Stimulated activated effector memory CD8-positive, alpha-beta T cell treated with anti-CD3 and anti-CD28 coated beads, Interleukin-12 subunit alpha, Interleukin-12 subunit beta, amount 100 ng/mL, for 72 hours (primary cell): ENCODE measurements at regions not wholly inside any gene's neighbourhood (a gene's known extent, or its start where the extent isn't known, plus 50 kb on each side); places are given as distances from the start of the nearest gene placed in this dataset.

ENCODE experiments used
- ATAC-seq: fragments of 150-1000 bp; cut with Tn5 transposase; 2 replicates; pipeline ENCODE4 v1.10.0; 2021
- DNase-seq, 2 donors: peaks; one replicate each; pipeline ENCODE4 v3.0.0; 2021 to 2022; ENCODE audit warnings: low spot score in 2 of 2
- H3K27ac Mint-ChIP-seq: one replicate; pipeline ENCODE4 v1.8.0; 2022; ENCODE audit warnings: mild to moderate bottlenecking, mixed read lengths
- H3K36me3 Mint-ChIP-seq: one replicate; pipeline ENCODE4 v1.8.0; 2022; ENCODE audit warnings: mild to moderate bottlenecking, mixed read lengths
- H3K4me1 Mint-ChIP-seq: one replicate; pipeline ENCODE4 v1.8.0; 2022; ENCODE audit warnings: mixed read lengths
- H3K4me3 Mint-ChIP-seq: one replicate; pipeline ENCODE4 v1.8.0; 2022; ENCODE audit warnings: mild to moderate bottlenecking, mixed read lengths
- H3K9me3 Mint-ChIP-seq: one replicate; pipeline ENCODE4 v1.8.0; 2022; ENCODE audit warnings: mixed read lengths

DNA sequence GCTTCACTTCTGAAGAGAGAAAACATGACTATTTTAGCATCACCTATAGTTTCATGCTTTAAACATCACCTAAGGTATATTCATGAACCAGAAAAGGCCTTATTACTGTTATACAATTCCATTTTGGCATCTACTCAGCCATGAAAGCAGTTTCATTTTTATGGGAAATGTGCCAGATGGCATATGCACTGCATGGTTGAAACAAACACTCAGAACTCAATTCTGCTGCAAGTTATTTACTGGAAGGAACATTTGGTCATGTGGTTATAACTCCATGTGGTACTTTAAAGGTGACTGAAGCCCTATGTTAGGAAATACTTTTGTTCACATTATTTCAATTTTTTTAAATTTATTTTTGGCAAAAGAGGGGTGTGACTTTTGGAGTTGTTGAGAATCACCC, 287.5 kb upstream of the CRIM1 start:
- DNase-seq (no peak), ATAC-seq (no peak)
- H3K36me3 Mint-ChIP-seq, result no peaks in the 10 kb centered on the region
- no peak overlapping the region for H3K27ac Mint-ChIP-seq
- no peaks in the 10 kb centered on the region for H3K4me1 Mint-ChIP-seq
- H3K4me3 Mint-ChIP-seq, result no peak overlapping the region
- no peaks in the 10 kb centered on the region for H3K9me3 Mint-ChIP-seq

DNA sequence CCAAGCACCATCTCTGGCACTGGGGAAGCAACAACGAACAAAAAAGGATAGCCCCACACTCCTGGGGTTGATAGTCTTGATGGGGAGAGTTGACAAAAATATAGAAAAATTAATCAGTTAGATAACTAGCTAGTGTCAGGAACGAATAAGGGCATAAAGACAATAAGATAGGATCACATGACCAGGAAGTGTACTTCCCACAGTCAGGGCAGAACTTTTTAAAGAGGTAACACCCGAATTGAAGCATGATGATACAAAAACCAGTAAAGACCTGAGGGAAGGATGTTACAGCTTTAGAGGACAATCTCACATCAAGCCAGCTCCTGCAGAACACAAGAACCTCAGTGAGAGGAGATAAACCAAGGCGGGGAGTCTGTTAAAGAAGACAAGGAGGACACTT, 295.4 kb upstream of the CRIM1 start:
- no peak overlapping the region for H3K4me3 Mint-ChIP-seq
- no peaks in the 10 kb centered on the region for H3K36me3 Mint-ChIP-seq
- ATAC-seq (no peak), DNase-seq (no peak)
- no peaks in the 10 kb centered on the region for H3K4me1 Mint-ChIP-seq
- peaks cover 5% of the 10 kb centered on the region for H3K9me3 Mint-ChIP-seq
- H3K27ac Mint-ChIP-seq, result no peak overlapping the region

DNA sequence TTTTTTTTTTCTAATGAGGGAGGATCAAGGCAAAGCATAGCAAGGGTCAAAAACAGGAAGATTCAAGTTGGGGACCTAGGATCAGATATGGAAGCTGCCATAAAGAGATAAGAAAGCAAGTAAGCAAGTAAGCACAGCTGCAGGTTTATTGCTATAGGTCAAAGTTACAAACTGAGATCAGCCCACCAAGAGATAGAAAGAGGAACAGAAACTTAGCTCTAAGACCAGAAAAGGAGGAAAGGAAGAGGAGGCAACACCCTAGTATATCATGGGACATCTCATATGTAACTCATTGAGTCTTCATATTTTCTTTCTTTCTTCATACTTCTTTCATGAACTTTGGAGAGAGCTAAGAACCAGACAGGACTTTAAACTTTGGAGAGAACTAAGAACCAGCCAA, 295.9 kb upstream of the CRIM1 start:
- ATAC-seq (no peak), DNase-seq (no peak)
- Mint-ChIP-seq H3K9me3 (peaks cover 5% of the 10 kb centered on the region), H3K4me1 (no peaks in the 10 kb centered on the region), H3K36me3 (no peaks in the 10 kb centered on the region), H3K27ac (no peak overlapping the region), H3K4me3 (no peak overlapping the region)

DNA sequence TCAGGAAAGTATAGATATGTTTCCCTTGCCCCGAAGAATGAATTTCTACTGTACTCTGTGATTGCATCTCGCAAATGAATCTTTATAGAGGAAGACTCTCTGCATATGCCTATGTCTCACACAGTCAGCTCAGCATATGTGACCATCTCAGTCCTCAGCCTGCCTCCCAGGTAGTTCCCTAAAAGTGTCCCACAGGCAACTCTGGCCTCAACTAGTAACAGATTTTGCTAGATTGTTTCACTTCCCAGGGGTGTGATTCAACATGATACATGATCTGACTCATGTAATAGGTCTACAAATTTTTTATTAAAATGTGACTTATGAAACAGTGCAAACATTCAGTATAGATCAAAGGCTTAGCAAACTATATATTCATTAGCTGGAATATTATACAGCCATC, 296.6 kb upstream of the CRIM1 start:
- no peak overlapping the region for H3K27ac Mint-ChIP-seq

DNA sequence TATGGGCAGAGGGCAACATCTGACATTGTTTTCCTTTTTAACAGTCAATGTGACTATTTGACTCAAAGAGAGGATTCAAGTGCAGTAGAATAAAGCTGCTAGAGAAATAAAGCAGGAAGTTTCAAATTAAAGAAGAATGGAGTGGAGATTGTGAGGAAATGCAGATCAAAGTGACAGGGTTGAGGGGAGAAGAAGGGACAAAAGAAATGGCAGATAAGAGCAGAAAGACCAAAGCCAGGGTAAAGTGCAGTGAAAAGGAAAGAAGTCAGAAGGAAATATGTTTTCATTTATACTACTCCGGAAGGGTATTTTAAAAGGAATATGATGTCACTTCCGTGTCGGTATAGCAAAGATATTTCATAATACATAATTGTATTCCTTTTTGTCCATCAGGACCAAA, 297.5 kb upstream of the CRIM1 start:
- H3K36me3 Mint-ChIP-seq, result no peaks in the 10 kb centered on the region
- no peaks in the 10 kb centered on the region for H3K4me1 Mint-ChIP-seq
- no peak for ATAC-seq
- H3K27ac Mint-ChIP-seq, result no peak overlapping the region
- no peak for DNase-seq
- peaks cover 5% of the 10 kb centered on the region for H3K9me3 Mint-ChIP-seq
- H3K4me3 Mint-ChIP-seq, result no peak overlapping the region

More for the DNA sequence above, 296.6 kb upstream of the CRIM1 start:
- H3K36me3 Mint-ChIP-seq, result no peaks in the 10 kb centered on the region
- no peak overlapping the region for H3K4me3 Mint-ChIP-seq
- no peak for DNase-seq
- H3K4me1 Mint-ChIP-seq, result no peaks in the 10 kb centered on the region
- peaks cover 5% of the 10 kb centered on the region for H3K9me3 Mint-ChIP-seq
- ATAC-seq, result no peak

DNA sequence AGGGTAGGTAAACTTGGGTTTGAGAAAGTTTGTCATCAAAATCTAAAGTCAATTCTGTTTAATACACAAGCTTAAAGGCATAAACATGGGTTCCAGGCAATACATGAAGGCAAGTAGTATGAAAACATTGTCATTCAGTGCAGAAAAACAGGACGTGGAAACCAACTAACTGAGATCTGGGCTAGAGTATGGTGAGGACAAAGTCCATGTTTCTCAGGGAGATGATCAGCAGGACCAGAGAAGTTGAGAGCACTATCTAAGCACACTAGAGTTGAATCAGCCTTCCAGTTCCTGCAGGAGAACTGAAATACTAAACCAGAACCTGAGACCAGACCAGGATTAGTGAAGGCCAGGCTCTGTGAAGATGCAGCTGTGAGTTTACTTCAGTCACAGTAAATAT, 302.8 kb upstream of the CRIM1 start:
- Mint-ChIP-seq H3K4me3 (no peak overlapping the region), H3K4me1 (no peaks in the 10 kb centered on the region), H3K27ac (no peak overlapping the region), H3K36me3 (no peaks in the 10 kb centered on the region), H3K9me3 (peaks cover 9% of the 10 kb centered on the region)
- no peak for ATAC-seq
- DNase-seq, result no peak

DNA sequence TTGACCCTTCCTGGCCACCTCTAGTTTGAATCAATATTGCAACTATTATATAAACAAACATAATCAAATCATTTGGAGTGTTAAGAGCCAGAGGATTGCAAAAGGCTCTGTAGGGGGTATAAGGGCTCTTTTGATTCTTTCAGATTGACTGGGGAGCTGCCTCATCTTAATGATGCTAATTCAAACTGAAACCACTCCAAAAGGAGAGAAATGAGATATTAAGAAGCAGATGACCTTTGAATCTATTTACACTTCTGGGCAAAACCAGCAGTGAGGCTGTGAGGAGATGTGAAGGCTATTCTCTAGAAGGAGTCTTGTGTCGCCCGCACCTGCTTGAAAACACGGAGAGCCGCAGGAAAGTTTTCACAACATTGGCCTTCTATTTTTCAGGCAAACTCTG, 311.2 kb upstream of the CRIM1 start:
- peaks cover 5% of the 10 kb centered on the region for H3K9me3 Mint-ChIP-seq
- H3K4me3 Mint-ChIP-seq, result no peak overlapping the region
- peak; percentile 71 for ATAC-seq
- DNase-seq, result no peak
- H3K36me3 Mint-ChIP-seq, result no peaks in the 10 kb centered on the region
- no peaks in the 10 kb centered on the region for H3K4me1 Mint-ChIP-seq
- no peak overlapping the region for H3K27ac Mint-ChIP-seq

DNA sequence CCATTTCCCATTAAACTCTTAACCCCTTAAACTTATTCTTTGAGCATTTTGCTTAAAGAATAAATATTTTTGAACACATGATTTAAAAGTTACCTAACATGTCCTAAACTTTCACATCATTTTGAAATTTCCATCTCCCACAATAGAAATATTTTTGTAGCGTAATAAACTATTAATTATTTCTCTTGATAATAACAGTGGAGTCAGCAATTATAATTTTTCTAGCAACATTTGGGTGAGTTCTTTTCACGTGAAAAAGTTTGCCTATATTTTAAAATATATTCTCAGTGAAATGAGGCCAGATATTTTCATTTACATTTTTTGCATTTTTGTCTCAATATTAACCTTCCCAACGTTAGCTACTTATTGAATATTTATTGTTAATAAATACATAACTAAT, 320.4 kb upstream of the CRIM1 start:
- Mint-ChIP-seq H3K36me3 (no peaks in the 10 kb centered on the region), H3K27ac (no peak overlapping the region), H3K4me1 (peaks cover 8% of the 10 kb centered on the region), H3K9me3 (peaks cover 3% of the 10 kb centered on the region), H3K4me3 (no peak overlapping the region)
- DNase-seq, result no peak
- no peak for ATAC-seq

DNA sequence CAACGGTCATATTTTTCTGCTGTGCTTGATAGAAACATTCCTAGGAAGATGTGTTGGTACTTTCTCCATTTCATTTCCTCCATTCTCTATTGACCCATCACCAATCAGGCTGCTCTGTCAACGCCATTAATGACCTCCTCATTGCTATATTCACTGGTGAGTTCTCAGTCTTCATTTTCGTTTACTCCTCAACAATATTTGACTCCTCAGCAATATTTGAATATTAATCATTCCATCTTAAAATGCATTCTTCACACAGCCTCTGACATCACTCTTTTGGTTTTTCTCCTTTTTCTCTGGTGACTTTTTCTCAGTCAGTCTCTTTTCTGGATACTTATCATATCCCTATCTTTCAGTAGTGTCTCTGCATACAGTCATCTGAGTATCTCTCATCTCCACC, 323.5 kb upstream of the CRIM1 start:
- Mint-ChIP-seq H3K4me1 (peaks cover 8% of the 10 kb centered on the region), H3K36me3 (no peaks in the 10 kb centered on the region), H3K4me3 (no peak overlapping the region), H3K9me3 (peaks cover 3% of the 10 kb centered on the region), H3K27ac (no peak overlapping the region)
- ATAC-seq, result no peak
- DNase-seq, result no peak

DNA sequence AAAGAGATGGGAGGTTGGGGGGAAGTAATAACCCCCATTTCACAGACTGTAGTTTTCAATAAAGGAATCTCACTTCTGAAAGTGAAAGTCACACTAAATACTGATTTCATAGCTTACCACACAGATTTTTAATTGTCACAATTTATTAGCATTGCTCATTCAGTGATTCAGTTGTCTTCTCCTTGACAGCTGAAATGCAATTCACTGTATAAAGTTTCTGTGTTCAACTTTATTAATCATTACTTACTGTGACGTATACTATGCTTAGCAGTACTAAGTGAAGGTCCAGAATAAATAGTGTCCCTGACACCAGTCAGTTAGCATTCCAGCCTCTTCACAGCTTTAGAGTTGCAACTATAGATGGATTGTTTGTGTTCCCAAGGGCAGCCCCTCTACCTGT, 324.1 kb upstream of the CRIM1 start:
- Mint-ChIP-seq H3K4me3 (no peak overlapping the region), H3K9me3 (peaks cover 2% of the 10 kb centered on the region), H3K27ac (no peak overlapping the region), H3K4me1 (peaks cover 8% of the 10 kb centered on the region), H3K36me3 (no peaks in the 10 kb centered on the region)
- DNase-seq (no peak), ATAC-seq (no peak)

DNA sequence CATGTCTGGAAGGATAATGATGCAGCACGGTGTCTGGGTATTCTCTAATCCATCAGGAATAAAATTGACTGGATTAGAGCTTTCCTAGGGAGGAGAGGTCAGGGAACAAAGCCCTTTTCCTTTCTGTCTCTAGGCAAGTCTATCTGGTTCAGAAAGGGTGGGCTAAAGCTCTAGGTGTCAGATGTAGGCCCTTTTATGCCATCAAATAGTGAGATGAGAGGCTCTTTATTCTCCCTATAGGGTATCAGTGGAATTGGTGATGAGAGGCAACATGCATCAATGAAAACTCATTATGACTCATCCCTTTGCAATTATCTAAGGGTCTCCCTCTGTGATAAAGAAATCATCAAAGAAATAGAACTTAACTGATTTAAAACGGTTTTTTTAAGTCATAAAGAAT, 328.0 kb upstream of the CRIM1 start:
- Mint-ChIP-seq H3K9me3 (no peaks in the 10 kb centered on the region), H3K27ac (no peak overlapping the region), H3K36me3 (no peaks in the 10 kb centered on the region), H3K4me3 (no peak overlapping the region), H3K4me1 (peaks cover 8% of the 10 kb centered on the region)
- ATAC-seq, result no peak
- no peak for DNase-seq

DNA sequence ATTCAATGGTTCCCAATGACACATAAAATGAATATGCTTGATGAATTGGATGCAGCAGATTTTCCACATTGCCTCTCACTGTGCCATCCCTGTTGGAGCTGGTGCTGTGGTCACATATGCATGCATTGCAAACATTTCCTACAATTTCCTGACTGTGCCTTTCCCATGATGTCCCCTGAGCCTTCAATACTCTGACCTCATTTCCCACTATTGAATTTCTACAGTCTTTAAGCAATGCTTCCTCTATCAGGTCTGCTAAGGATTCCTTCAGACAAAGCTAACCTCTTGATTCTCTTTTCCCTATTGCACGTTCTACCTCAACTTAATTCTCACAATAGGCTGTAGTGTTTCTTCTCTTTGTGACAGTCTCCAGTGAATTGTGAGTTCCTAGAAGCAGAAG, 342.5 kb upstream of the CRIM1 start:
- Mint-ChIP-seq H3K4me3 (no peak overlapping the region), H3K4me1 (no peaks in the 10 kb centered on the region), H3K36me3 (no peaks in the 10 kb centered on the region), H3K9me3 (no peaks in the 10 kb centered on the region), H3K27ac (no peak overlapping the region)
- ATAC-seq (no peak), DNase-seq (no peak)

DNA sequence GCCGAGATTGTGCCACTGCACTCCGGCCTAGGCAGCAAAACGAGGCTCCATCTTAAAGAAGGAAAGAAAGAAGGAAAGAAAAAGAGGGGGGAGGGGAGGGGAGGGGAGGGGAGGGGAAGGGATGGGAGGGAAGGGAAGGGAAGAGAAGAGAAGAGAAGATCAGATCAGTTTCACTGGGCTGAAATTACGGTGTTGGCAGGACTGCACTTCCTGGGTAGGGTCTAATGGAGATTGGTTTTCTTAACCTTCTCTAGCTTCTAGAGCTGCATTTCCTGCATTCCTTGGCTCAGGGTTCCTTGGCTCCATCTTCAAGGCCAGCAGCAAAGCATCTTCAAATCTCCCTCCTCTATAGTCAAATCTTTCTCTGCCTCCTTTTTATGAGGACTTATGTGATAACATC, 349.1 kb upstream of the CRIM1 start:
- Mint-ChIP-seq H3K4me1 (no peaks in the 10 kb centered on the region), H3K27ac (no peak overlapping the region), H3K4me3 (no peak overlapping the region), H3K9me3 (no peaks in the 10 kb centered on the region), H3K36me3 (no peaks in the 10 kb centered on the region)
- ATAC-seq (no peak), DNase-seq (no peak)

DNA sequence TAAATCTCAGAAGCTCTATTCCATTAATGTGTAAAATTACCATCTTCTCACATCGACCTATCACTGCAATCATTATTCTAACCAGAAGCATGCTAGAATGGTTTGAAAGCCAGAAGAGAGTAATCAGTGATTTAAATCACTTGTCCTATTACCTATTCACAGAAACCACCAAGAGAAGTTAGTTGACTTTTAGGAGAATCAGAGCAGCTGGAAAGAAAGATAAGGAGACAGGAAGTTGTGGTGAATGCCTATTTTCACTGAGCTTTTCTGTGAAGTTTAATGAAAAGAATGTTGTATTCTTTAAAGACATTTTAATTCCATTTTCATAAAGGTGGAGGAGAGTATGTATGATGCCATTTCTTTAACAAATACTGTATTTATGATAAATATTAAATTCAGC, 352.6 kb upstream of the CRIM1 start:
- no peak for DNase-seq
- H3K36me3 Mint-ChIP-seq, result no peaks in the 10 kb centered on the region
- H3K27ac Mint-ChIP-seq, result no peak overlapping the region
- no peaks in the 10 kb centered on the region for H3K9me3 Mint-ChIP-seq
- no peaks in the 10 kb centered on the region for H3K4me1 Mint-ChIP-seq
- H3K4me3 Mint-ChIP-seq, result no peak overlapping the region
- ATAC-seq, result no peak

DNA sequence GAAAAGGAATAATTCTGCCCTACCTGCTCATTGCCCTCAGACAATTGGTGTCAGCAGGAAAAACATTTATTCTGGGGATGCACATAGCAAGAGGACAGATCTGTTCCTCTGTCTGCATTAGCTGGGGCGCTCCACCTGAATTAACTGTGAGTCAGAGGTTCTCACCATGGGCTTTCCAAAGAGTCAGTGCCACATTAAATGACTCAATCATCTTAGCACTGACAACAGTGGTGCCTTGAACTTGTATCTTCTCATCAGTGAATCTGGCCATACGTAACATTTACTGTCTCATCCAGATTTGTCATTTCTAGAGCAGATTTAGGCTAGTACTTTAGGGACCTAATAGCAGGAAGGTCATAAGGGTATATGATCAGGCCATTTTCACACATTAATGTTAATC, 358.1 kb upstream of the CRIM1 start:
- no peaks in the 10 kb centered on the region for H3K36me3 Mint-ChIP-seq
- H3K4me1 Mint-ChIP-seq, result no peaks in the 10 kb centered on the region
- DNase-seq (no peak), ATAC-seq (peak; percentile 90)
- H3K4me3 Mint-ChIP-seq, result no peak overlapping the region
- no peak overlapping the region for H3K27ac Mint-ChIP-seq
- H3K9me3 Mint-ChIP-seq, result peaks cover 2% of the 10 kb centered on the region

DNA sequence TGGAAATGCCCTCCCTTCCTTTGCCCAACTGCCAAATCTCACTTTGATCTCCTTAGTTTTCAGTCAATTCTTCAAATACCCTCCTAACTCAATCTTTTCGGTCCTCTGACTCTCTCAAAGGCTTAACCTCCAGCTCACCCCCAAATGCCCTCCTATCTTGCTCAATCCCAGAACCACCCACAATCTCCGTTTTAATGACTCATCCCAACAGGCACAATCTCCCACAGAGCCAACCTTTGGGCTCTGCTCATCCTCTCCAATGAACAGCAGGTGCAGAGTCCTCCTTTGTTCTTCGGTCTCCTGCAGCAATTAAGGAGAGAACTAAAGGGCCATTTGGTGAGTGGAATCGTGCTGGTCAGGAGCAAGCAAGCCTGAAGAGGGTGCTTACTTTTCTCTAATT, 366.1 kb upstream of the CRIM1 start:
- ATAC-seq, result peak; percentile 47
- peaks cover 4% of the 10 kb centered on the region for H3K9me3 Mint-ChIP-seq

DNA sequence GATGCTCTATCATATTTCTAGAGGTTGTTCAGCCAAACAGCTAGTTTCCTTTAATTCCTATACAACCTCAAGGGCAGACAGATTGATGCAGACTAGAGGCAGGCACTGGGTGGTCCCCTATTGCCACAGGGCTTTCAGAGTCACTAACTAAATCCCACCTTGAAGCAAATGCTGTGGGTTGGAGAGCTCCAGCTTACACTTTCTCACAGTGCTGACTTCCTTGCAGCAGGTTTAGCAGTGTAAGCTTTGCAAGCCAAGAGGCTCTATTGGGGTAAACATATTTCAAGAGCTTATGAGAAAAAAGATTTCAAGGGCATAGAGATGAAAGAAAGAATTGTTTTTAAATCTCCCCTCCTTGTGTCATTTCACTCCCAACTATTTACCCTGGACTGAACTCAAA, 366.5 kb upstream of the CRIM1 start:
- no peaks in the 10 kb centered on the region for H3K36me3 Mint-ChIP-seq
- H3K9me3 Mint-ChIP-seq, result peaks cover 2% of the 10 kb centered on the region
- H3K4me3 Mint-ChIP-seq, result no peak overlapping the region
- peaks cover 7% of the 10 kb centered on the region for H3K4me1 Mint-ChIP-seq
- no peak for DNase-seq
- no peak overlapping the region for H3K27ac Mint-ChIP-seq
- ATAC-seq, result no peak

More for the DNA sequence above, 366.1 kb upstream of the CRIM1 start:
- Mint-ChIP-seq H3K36me3 (no peaks in the 10 kb centered on the region), H3K4me1 (peaks cover 7% of the 10 kb centered on the region), H3K4me3 (no peak overlapping the region), H3K27ac (no peak overlapping the region)
- no peak for DNase-seq
